WTC11 (cell line): ENCODE measurements at regions not wholly inside any gene's neighbourhood (a gene's known extent, or its start where the extent isn't known, plus 50 kb on each side); places are given as distances from the start of the nearest gene placed in this dataset.

Source experiments
- ATF1 ChIP-seq: sonication (generic); formaldehyde crosslinking; IDR thresholded peaks from 2 replicates; pipeline ENCODE4 v1.8.1; 2023; ENCODE audit warnings: mild to moderate bottlenecking, moderate library complexity, missing genetic modification reagents
- ESRRA ChIP-seq: sonication (generic); formaldehyde crosslinking; IDR thresholded peaks from 2 replicates; pipeline ENCODE4 v1.8.1; 2022; ENCODE audit warnings: mild to moderate bottlenecking, missing genetic modification reagents, borderline replicate concordance
- GRHL2 ChIP-seq: fragments of 250-450 bp; sonication (Bioruptor Pico); IDR thresholded peaks from 2 replicates; pipeline ENCODE4 v1.8.0; 2022; ENCODE audit warnings: mild to moderate bottlenecking, moderate library complexity; ENCODE audit not compliant: insufficient replicate concordance, severe bottlenecking
- KAT7 ChIP-seq: sonication (generic); formaldehyde crosslinking; IDR thresholded peaks from 2 replicates; pipeline ENCODE4 v1.8.1; 2023; ENCODE audit warnings: missing genetic modification reagents, mild to moderate bottlenecking, borderline replicate concordance
- MXD4 ChIP-seq: fragments of 250-450 bp; sonication (Bioruptor Pico); IDR thresholded peaks from 2 replicates; pipeline ENCODE4 v1.8.0; 2021; ENCODE audit warnings: mild to moderate bottlenecking, moderate library complexity, borderline replicate concordance
- SMAD4 ChIP-seq: sonication (generic); formaldehyde crosslinking; IDR thresholded peaks from 2 replicates; pipeline ENCODE4 v1.8.0; 2022; ENCODE audit warnings: mild to moderate bottlenecking, missing genetic modification reagents
- SP1 ChIP-seq: sonication (generic); formaldehyde crosslinking; conservative IDR thresholded peaks from 2 replicates; pipeline ENCODE4 v1.8.1; 2022; ENCODE audit warnings: missing genetic modification reagents
- TF ChIP-seq, protein P1 (sequence below): sonication (generic); formaldehyde crosslinking; IDR thresholded peaks from 2 replicates; pipeline ENCODE4 v1.8.1; 2022; ENCODE audit warnings: missing genetic modification reagents, borderline replicate concordance
- TF ChIP-seq, protein P2 (sequence below): sonication (generic); formaldehyde crosslinking; IDR thresholded peaks from 2 replicates; pipeline ENCODE4 v1.8.0; 2022; ENCODE audit warnings: mild to moderate bottlenecking, missing genetic modification reagents
- TF ChIP-seq, protein P3 (sequence below): fragments of 200-600 bp; IDR thresholded peaks from 2 replicates; pipeline ENCODE4 v1.8.0; 2022; ENCODE audit warnings: antibody characterized with exemption
- TF ChIP-seq, protein P4 (sequence below): sonication (generic); formaldehyde crosslinking; conservative IDR thresholded peaks from 2 replicates; pipeline ENCODE4 v1.8.1; 2023; ENCODE audit warnings: mild to moderate bottlenecking, low read depth, missing genetic modification reagents, moderate library complexity
- TF ChIP-seq, protein P5 (sequence below): sonication (generic); formaldehyde crosslinking; IDR thresholded peaks from 2 replicates; pipeline ENCODE4 v1.8.0; 2022; ENCODE audit warnings: mild to moderate bottlenecking, missing genetic modification reagents

DNA sequence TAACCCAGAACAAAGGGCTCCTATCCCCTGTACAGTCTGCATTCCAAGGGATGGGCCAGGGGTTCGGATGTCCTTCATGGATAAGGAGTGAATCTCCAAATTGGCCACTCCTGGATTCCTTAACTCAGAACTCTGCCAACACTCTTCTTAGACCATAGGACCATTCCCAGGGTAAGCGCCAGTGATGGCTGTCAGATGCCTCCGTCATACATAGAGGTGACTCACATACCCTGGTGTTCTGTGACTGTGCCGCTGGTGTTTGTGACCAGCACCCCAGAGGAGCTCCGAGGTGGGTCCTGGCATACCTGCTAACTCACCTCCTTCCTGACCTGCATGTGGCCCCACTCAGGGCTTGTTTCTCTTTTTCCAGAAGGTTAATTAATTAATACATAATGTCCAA is 134.7 kb downstream of the KLF13 start:
- TF ChIP-seq, protein P1, sequence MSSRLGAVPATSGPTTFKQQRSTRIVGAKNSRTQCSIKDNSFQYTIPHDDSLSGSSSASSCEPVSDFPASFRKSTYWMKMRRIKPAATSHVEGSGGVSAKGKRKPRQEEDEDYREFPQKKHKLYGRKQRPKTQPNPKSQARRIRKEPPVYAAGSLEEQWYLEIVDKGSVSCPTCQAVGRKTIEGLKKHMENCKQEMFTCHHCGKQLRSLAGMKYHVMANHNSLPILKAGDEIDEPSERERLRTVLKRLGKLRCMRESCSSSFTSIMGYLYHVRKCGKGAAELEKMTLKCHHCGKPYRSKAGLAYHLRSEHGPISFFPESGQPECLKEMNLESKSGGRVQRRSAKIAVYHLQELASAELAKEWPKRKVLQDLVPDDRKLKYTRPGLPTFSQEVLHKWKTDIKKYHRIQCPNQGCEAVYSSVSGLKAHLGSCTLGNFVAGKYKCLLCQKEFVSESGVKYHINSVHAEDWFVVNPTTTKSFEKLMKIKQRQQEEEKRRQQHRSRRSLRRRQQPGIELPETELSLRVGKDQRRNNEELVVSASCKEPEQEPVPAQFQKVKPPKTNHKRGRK (CRISPR knock-in tag), result no peak
- TF ChIP-seq GRHL2 (CRISPR knock-in tag) (no peak), KAT7 (no peak), SMAD4 (CRISPR knock-in tag) (no peak), ATF1 (CRISPR knock-in tag) (no peak), SP1 (no peak), MXD4 (no peak), ESRRA (CRISPR knock-in tag) (no peak)
- TF ChIP-seq, protein P2, sequence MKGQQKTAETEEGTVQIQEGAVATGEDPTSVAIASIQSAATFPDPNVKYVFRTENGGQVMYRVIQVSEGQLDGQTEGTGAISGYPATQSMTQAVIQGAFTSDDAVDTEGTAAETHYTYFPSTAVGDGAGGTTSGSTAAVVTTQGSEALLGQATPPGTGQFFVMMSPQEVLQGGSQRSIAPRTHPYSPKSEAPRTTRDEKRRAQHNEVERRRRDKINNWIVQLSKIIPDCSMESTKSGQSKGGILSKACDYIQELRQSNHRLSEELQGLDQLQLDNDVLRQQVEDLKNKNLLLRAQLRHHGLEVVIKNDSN, result no peak
- TF ChIP-seq, protein P3, sequence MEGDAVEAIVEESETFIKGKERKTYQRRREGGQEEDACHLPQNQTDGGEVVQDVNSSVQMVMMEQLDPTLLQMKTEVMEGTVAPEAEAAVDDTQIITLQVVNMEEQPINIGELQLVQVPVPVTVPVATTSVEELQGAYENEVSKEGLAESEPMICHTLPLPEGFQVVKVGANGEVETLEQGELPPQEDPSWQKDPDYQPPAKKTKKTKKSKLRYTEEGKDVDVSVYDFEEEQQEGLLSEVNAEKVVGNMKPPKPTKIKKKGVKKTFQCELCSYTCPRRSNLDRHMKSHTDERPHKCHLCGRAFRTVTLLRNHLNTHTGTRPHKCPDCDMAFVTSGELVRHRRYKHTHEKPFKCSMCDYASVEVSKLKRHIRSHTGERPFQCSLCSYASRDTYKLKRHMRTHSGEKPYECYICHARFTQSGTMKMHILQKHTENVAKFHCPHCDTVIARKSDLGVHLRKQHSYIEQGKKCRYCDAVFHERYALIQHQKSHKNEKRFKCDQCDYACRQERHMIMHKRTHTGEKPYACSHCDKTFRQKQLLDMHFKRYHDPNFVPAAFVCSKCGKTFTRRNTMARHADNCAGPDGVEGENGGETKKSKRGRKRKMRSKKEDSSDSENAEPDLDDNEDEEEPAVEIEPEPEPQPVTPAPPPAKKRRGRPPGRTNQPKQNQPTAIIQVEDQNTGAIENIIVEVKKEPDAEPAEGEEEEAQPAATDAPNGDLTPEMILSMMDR, result no peak
- TF ChIP-seq, protein P4, sequence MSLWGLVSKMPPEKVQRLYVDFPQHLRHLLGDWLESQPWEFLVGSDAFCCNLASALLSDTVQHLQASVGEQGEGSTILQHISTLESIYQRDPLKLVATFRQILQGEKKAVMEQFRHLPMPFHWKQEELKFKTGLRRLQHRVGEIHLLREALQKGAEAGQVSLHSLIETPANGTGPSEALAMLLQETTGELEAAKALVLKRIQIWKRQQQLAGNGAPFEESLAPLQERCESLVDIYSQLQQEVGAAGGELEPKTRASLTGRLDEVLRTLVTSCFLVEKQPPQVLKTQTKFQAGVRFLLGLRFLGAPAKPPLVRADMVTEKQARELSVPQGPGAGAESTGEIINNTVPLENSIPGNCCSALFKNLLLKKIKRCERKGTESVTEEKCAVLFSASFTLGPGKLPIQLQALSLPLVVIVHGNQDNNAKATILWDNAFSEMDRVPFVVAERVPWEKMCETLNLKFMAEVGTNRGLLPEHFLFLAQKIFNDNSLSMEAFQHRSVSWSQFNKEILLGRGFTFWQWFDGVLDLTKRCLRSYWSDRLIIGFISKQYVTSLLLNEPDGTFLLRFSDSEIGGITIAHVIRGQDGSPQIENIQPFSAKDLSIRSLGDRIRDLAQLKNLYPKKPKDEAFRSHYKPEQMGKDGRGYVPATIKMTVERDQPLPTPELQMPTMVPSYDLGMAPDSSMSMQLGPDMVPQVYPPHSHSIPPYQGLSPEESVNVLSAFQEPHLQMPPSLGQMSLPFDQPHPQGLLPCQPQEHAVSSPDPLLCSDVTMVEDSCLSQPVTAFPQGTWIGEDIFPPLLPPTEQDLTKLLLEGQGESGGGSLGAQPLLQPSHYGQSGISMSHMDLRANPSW (CRISPR knock-in tag), result no peak
- TF ChIP-seq, protein P5, sequence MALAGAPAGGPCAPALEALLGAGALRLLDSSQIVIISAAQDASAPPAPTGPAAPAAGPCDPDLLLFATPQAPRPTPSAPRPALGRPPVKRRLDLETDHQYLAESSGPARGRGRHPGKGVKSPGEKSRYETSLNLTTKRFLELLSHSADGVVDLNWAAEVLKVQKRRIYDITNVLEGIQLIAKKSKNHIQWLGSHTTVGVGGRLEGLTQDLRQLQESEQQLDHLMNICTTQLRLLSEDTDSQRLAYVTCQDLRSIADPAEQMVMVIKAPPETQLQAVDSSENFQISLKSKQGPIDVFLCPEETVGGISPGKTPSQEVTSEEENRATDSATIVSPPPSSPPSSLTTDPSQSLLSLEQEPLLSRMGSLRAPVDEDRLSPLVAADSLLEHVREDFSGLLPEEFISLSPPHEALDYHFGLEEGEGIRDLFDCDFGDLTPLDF, result no peak
